Astrocyte of the cerebellum (primary cell): ENCODE measurements at regions not wholly inside any gene's neighbourhood (a gene's known extent, or its start where the extent isn't known, plus 50 kb on each side); places are given as distances from the start of the nearest gene placed in this dataset.
"Not testable (repeated sequence)": the region's sequence is repeated elsewhere in the genome, so short reads cannot be mapped to it uniquely, and the experiment has no call there.

Experiments
- DNase-seq: peaks from one replicate; pipeline ENCODE4 v3.0.0-alpha.2; 2011; ENCODE audit warnings: low read depth
- H3K4me3 ChIP-seq: 2 replicates; pipeline ENCODE4 v1.5.1; 2011; ENCODE audit warnings: mild to moderate bottlenecking, low read depth, low read length, moderate library complexity
- CTCF ChIP-seq: IDR thresholded peaks from 2 replicates; pipeline ENCODE4 v1.5.1; 2012; ENCODE audit warnings: low read length, low read depth, moderate library complexity, mild to moderate bottlenecking; ENCODE audit errors: missing control alignments
- in situ Hi-C: cut with HindIII; loops from 2 replicates; pipeline ENCODE4 v1.10.0; 2017; ENCODE audit warnings: low sequenced_read_pairs

GRCh38 chr3:68676136-68676535 is 256.2 kb downstream of the TAFA4 start:
- TF ChIP-seq CTCF: no peak
- no peak overlapping the region for H3K4me3 ChIP-seq
- DNase-seq: no peak
- in situ Hi-C loops: no loop called here

- in situ Hi-C loops: no loop called here
- no peak overlapping the region for H3K4me3 ChIP-seq
- TF ChIP-seq CTCF: no peak
- DNase-seq: no peak
Measured at GRCh38 chr3:68667346-68667745, 265.0 kb downstream of the TAFA4 start.

- in situ Hi-C loops: no loop called here
- TF ChIP-seq CTCF: no peak
- DNase-seq: no peak
- no peak overlapping the region for H3K4me3 ChIP-seq
Measured at GRCh38 chr3:68666429-68667136, 265.8 kb downstream of the TAFA4 start.

GRCh38 chr3:68664276-68664675 is 268.1 kb downstream of the TAFA4 start:
- in situ Hi-C loops: no loop called here
- H3K4me3 ChIP-seq: no peak overlapping the region
- DNase-seq: no peak
- no peak for TF ChIP-seq CTCF

- in situ Hi-C loops: no loop called here
- DNase-seq: no peak
- TF ChIP-seq CTCF: no peak
- no peak overlapping the region for H3K4me3 ChIP-seq
Measured at GRCh38 chr3:68662176-68662575, 270.2 kb downstream of the TAFA4 start.

GRCh38 chr3:68650657-68651056 is 281.7 kb downstream of the TAFA4 start:
- in situ Hi-C loops, DNase-seq, H3K4me3 ChIP-seq: not testable (repeated sequence)

GRCh38 chr3:68648494-68648893 is 283.9 kb downstream of the TAFA4 start:
- in situ Hi-C loops: no loop called here
- no peak for TF ChIP-seq CTCF
- no peak overlapping the region for H3K4me3 ChIP-seq
- DNase-seq: no peak
